BE2C (cell line): ENCODE measurements at regions not wholly inside any gene's neighbourhood (a gene's known extent, or its start where the extent isn't known, plus 50 kb on each side); places are given as distances from the start of the nearest gene placed in this dataset.

Source experiments
- DNase-seq: peaks from one replicate; pipeline ENCODE4 v3.0.0-alpha.2; 2020
- H3K27me3 ChIP-seq: fragments of 250-450 bp; sonication (Bioruptor Pico); 2 replicates; pipeline ENCODE4 v1.5.1; 2020; ENCODE audit warnings: mild to moderate bottlenecking
- H3K36me3 ChIP-seq: fragments of 250-450 bp; sonication (Bioruptor Pico); 2 replicates; pipeline ENCODE4 v1.5.1; 2020; ENCODE audit warnings: mild to moderate bottlenecking
- H3K4me1 ChIP-seq: fragments of 250-450 bp; sonication (Bioruptor Pico); 2 replicates; pipeline ENCODE4 v1.5.1; 2020
- H3K4me3 ChIP-seq: 2 replicates; pipeline ENCODE4 v1.5.1; 2011; ENCODE audit warnings: low read depth, low read length
- H3K9me3 ChIP-seq: fragments of 250-450 bp; sonication (Bioruptor Pico); 2 replicates; pipeline ENCODE4 v1.5.1; 2020
- CTCF ChIP-seq: IDR thresholded peaks from 2 replicates; pipeline ENCODE4 v1.5.1; 2012; ENCODE audit warnings: mild to moderate bottlenecking, low read depth, low read length

GRCh38 chr5:56564541-56565282 is 250.6 kb upstream of the MAP3K1 start:
- no peaks in the 10 kb centered on the region for H3K36me3 ChIP-seq
- TF ChIP-seq CTCF = no peak
- no peaks in the 10 kb centered on the region for H3K27me3 ChIP-seq
- DNase-seq = no peak
- no peak overlapping the region for H3K4me3 ChIP-seq
- H3K4me1 ChIP-seq = peaks cover 4% of the 10 kb centered on the region; the same call in 1 of the 2 replicates
- no peaks in the 10 kb centered on the region for H3K9me3 ChIP-seq

- Histone ChIP-seq H3K36me3 (no peaks in the 10 kb centered on the region), H3K4me3 (no peak overlapping the region), H3K4me1 (peaks cover 18% of the 10 kb centered on the region), H3K27me3 (no peaks in the 10 kb centered on the region), H3K9me3 (no peaks in the 10 kb centered on the region)
- DNase-seq = no peak
- no peak for TF ChIP-seq CTCF
These were observed 253.9 kb upstream of the MAP3K1 start for GRCh38 chr5:56561455-56561854.

- H3K4me3 ChIP-seq = no peak overlapping the region
- no peaks in the 10 kb centered on the region for H3K36me3 ChIP-seq
- H3K9me3 ChIP-seq = no peaks in the 10 kb centered on the region
- peak; percentile 49 for DNase-seq
- H3K4me1 ChIP-seq = peaks cover 14% of the 10 kb centered on the region
- H3K27me3 ChIP-seq = no peaks in the 10 kb centered on the region
- no peak for TF ChIP-seq CTCF
These were observed 257.1 kb upstream of the MAP3K1 start for GRCh38 chr5:56558131-56558745.

GRCh38 chr5:56557198-56557597 is 258.2 kb upstream of the MAP3K1 start:
- Histone ChIP-seq H3K9me3 (no peaks in the 10 kb centered on the region), H3K4me1 (peaks cover 14% of the 10 kb centered on the region), H3K36me3 (no peaks in the 10 kb centered on the region), H3K27me3 (no peaks in the 10 kb centered on the region), H3K4me3 (no peak overlapping the region)
- no peak for DNase-seq
- TF ChIP-seq CTCF = no peak

- H3K27me3 ChIP-seq = no peaks in the 10 kb centered on the region
- no peak for DNase-seq
- no peaks in the 10 kb centered on the region for H3K36me3 ChIP-seq
- no peaks in the 10 kb centered on the region for H3K9me3 ChIP-seq
- H3K4me1 ChIP-seq = peaks cover 3% of the 10 kb centered on the region; the same call in 1 of the 2 replicates
- no peak for TF ChIP-seq CTCF
- H3K4me3 ChIP-seq = no peak overlapping the region
These were observed 262.6 kb upstream of the MAP3K1 start for GRCh38 chr5:56552612-56553268.

- Histone ChIP-seq H3K36me3 (no peaks in the 10 kb centered on the region), H3K4me3 (no peak overlapping the region), H3K4me1 (no peaks in the 10 kb centered on the region), H3K9me3 (no peaks in the 10 kb centered on the region), H3K27me3 (no peaks in the 10 kb centered on the region)
- TF ChIP-seq CTCF = no peak
- no peak for DNase-seq
These were observed 265.1 kb upstream of the MAP3K1 start for GRCh38 chr5:56550227-56550626.
